Panc1 (cell line): ENCODE measurements at regions not wholly inside any gene's neighbourhood (a gene's known extent, or its start where the extent isn't known, plus 50 kb on each side); places are given as distances from the start of the nearest gene placed in this dataset.

Source experiments
- ATAC-seq: fragments of 200-7000 bp; cut with Tn5 transposase; 2 replicates; pipeline ENCODE4 v1.9.1; 2020; ENCODE audit warnings: mild to moderate bottlenecking, moderate library complexity
- BruUV-seq: library from RNA; stranded (reverse); fragments of 400-500 nt; replicated peaks from 2 replicates; lab custom pipeline; 2021; lab: Mats Ljungman, UMichigan
- CTCF ChIA-PET: fragments of 300-600 bp; sonication (Branson Sonifier 250); formaldehyde crosslinking; loops from one replicate; lab custom pipeline; 2022; ENCODE audit warnings: antibody characterized with exemption; lab: Charles Lee
- POLR2A ChIA-PET: fragments of 300-600 bp; sonication (Branson Sonifier 250); formaldehyde crosslinking; loops from one replicate; lab custom pipeline; 2022; ENCODE audit warnings: antibody characterized with exemption; lab: Charles Lee
- DNase-seq: peaks from one replicate; pipeline ENCODE4 v3.0.0-alpha.2; 2010; ENCODE audit warnings: low read depth, low spot score
- H3K27ac ChIP-seq: 2 replicates; pipeline ENCODE4 v1.5.1; 2011; ENCODE audit warnings: mild to moderate bottlenecking, low read length, inconsistent platforms
- H3K27me3 ChIP-seq: fragments of 200-500 bp; sonication (Bioruptor generic); 2 replicates; pipeline ENCODE4 v1.6.0; 2014; ENCODE audit warnings: low read length, inconsistent platforms; ENCODE audit not compliant: control insufficient read depth, insufficient read depth
- H3K36me3 ChIP-seq: fragments of 200-500 bp; sonication (Bioruptor generic); 2 replicates; pipeline ENCODE4 v1.5.1; 2014; ENCODE audit warnings: inconsistent platforms, mild to moderate bottlenecking, low read length, moderate library complexity; ENCODE audit not compliant: control insufficient read depth, insufficient read depth
- H3K4me1 ChIP-seq: 2 replicates; pipeline ENCODE4 v1.5.1; 2011; ENCODE audit warnings: inconsistent platforms, mild to moderate bottlenecking, low read length, moderate library complexity; ENCODE audit not compliant: control insufficient read depth, insufficient read depth
- H3K4me3 ChIP-seq, 2 experiments: 2 replicates each; pipeline ENCODE4 v1.5.1; 2011 to 2012; ENCODE audit warnings: low read depth in 2 of 2, low read length in 2 of 2, mild to moderate bottlenecking in 2 of 2, inconsistent platforms in 1 of 2, moderate library complexity in 1 of 2
- H3K9me3 ChIP-seq: fragments of 200-500 bp; sonication (Bioruptor generic); 2 replicates; pipeline ENCODE4 v1.5.1; 2014; ENCODE audit warnings: low read depth, mild to moderate bottlenecking, inconsistent platforms, low read length, moderate library complexity; ENCODE audit not compliant: control insufficient read depth, insufficient read depth
- POLR2AphosphoS5 ChIP-seq: IDR thresholded peaks from 2 replicates; pipeline ENCODE4 v1.6.1; 2012; ENCODE audit warnings: mild to moderate bottlenecking, low read depth, low read length, moderate library complexity
- SIN3A ChIP-seq: IDR thresholded peaks from 2 replicates; pipeline ENCODE4 v1.6.1; 2012; ENCODE audit warnings: low read depth, mild to moderate bottlenecking, low read length, moderate library complexity, borderline replicate concordance; ENCODE audit not compliant: insufficient read depth
- TCF7L2 ChIP-seq: IDR thresholded peaks from 2 replicates; pipeline ENCODE4 v1.6.1; 2011; ENCODE audit warnings: mild to moderate bottlenecking, low read depth, low read length, inconsistent platforms
- in situ Hi-C: cut with HindIII; loops from 2 replicates; pipeline ENCODE4 v1.10.0; 2016; ENCODE audit warnings: low sequenced_read_pairs, low pct_unique_long_range_greater_than_20kb
- intact Hi-C: fragments of 100-400 bp; cut with micrococcal nuclease; formaldehyde crosslinking; loops from one replicate; pipeline ENCODE4 v1.10.0; 2022; ENCODE audit not compliant: unreplicated experiment
- TF ChIP-seq, protein P1 (sequence below): fragments of 450-650 bp; IDR thresholded peaks from 2 replicates; pipeline ENCODE4 v1.5.1; 2017; ENCODE audit warnings: mild to moderate bottlenecking
- TF ChIP-seq, protein P2 (sequence below), 2 experiments: IDR thresholded peaks; 2 replicates each; pipeline ENCODE4 v1.6.1; 2011 to 2012; ENCODE audit warnings: low read depth in 2 of 2, control low read depth in 1 of 2, low read length in 1 of 2, mild to moderate bottlenecking in 1 of 2, moderate library complexity in 1 of 2; ENCODE audit not compliant: insufficient read depth in 1 of 2

DNA sequence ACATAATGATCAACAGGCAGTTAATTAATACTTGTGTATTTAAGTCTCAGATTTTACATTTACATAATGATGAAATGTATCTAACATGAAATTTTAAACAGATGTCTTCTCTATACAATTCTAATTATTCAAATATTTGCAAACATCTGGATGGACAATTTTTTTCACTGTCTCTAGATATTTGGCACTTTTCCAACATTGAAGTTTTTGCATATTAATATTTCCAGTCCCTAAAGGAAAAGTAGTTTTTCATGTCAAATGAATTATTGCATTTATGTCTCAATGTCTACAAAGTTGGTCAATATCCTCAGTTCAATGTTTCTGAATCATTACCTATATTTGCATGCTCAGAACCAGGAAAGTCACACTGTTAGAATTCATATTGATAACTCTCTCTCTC, 560.9 kb upstream of the PKDCC start:
- no peak for ATAC-seq
- intact Hi-C loops: no loop called here
- Histone ChIP-seq H3K4me3 (no peak overlapping the region), H3K9me3 (no peaks in the 10 kb centered on the region), H3K4me1 (no peaks in the 10 kb centered on the region), H3K27me3 (no peaks in the 10 kb centered on the region), H3K36me3 (no peaks in the 10 kb centered on the region), H3K27ac (no peak overlapping the region)
- TF ChIP-seq TCF7L2: no peak
- TF ChIP-seq SIN3A: no peak
- TF ChIP-seq, protein P1, sequence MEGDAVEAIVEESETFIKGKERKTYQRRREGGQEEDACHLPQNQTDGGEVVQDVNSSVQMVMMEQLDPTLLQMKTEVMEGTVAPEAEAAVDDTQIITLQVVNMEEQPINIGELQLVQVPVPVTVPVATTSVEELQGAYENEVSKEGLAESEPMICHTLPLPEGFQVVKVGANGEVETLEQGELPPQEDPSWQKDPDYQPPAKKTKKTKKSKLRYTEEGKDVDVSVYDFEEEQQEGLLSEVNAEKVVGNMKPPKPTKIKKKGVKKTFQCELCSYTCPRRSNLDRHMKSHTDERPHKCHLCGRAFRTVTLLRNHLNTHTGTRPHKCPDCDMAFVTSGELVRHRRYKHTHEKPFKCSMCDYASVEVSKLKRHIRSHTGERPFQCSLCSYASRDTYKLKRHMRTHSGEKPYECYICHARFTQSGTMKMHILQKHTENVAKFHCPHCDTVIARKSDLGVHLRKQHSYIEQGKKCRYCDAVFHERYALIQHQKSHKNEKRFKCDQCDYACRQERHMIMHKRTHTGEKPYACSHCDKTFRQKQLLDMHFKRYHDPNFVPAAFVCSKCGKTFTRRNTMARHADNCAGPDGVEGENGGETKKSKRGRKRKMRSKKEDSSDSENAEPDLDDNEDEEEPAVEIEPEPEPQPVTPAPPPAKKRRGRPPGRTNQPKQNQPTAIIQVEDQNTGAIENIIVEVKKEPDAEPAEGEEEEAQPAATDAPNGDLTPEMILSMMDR: no peak
- TF ChIP-seq, protein P2, sequence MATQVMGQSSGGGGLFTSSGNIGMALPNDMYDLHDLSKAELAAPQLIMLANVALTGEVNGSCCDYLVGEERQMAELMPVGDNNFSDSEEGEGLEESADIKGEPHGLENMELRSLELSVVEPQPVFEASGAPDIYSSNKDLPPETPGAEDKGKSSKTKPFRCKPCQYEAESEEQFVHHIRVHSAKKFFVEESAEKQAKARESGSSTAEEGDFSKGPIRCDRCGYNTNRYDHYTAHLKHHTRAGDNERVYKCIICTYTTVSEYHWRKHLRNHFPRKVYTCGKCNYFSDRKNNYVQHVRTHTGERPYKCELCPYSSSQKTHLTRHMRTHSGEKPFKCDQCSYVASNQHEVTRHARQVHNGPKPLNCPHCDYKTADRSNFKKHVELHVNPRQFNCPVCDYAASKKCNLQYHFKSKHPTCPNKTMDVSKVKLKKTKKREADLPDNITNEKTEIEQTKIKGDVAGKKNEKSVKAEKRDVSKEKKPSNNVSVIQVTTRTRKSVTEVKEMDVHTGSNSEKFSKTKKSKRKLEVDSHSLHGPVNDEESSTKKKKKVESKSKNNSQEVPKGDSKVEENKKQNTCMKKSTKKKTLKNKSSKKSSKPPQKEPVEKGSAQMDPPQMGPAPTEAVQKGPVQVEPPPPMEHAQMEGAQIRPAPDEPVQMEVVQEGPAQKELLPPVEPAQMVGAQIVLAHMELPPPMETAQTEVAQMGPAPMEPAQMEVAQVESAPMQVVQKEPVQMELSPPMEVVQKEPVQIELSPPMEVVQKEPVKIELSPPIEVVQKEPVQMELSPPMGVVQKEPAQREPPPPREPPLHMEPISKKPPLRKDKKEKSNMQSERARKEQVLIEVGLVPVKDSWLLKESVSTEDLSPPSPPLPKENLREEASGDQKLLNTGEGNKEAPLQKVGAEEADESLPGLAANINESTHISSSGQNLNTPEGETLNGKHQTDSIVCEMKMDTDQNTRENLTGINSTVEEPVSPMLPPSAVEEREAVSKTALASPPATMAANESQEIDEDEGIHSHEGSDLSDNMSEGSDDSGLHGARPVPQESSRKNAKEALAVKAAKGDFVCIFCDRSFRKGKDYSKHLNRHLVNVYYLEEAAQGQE (IDR thresholded peaks at IDR 0.05; ENCODE audit: insufficient read depth in 1 of 2, low read depth in 2 of 2, low read length in 1 of 2): no peak
- TF ChIP-seq POLR2AphosphoS5: no peak
- no TSS peak for BruUV-seq
- CTCF ChIA-PET: no interaction called here
- POLR2A ChIA-PET: no interaction called here
- DNase-seq: no peak
- in situ Hi-C loops: no loop called here

DNA sequence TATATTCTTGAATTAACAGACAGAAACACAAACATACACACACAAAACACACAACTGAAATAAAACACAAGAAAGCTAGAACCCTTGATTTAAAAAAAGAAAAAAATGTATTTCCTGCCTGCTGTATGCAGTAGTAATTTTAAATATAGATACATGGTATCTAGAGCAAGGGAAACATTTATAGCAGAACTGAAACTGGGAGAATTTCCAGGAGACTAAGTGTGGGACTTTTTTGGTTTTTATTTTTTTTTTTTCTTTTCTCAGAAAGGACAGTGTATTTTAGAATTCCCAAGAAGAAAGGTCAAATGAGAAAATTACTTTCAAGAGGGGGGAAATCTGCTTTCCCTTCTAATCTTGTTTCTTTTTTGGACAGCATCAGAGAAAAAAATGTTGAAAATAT, 558.9 kb upstream of the PKDCC start:
- Histone ChIP-seq H3K9me3 (no peaks in the 10 kb centered on the region), H3K27ac (no peak overlapping the region), H3K36me3 (no peaks in the 10 kb centered on the region), H3K4me3 (no peak overlapping the region), H3K4me1 (no peaks in the 10 kb centered on the region), H3K27me3 (no peaks in the 10 kb centered on the region)
- BruUV-seq: no TSS peak
- DNase-seq (no peak), ATAC-seq (no peak)
- ChIA-PET POLR2A (no interaction called here), CTCF (no interaction called here)
- intact Hi-C loops: no loop called here
- in situ Hi-C loops: no loop called here
- TF ChIP-seq, protein P2 (IDR thresholded peaks at IDR 0.05; ENCODE audit: insufficient read depth in 1 of 2, low read depth in 2 of 2, low read length in 1 of 2): no peak
- TF ChIP-seq TCF7L2 (no peak), SIN3A (no peak), POLR2AphosphoS5 (no peak)
- TF ChIP-seq, protein P1: no peak
